Cardiac muscle cell (in vitro differentiated cells and primary cell): ENCODE measurements at regions not wholly inside any gene's neighbourhood (a gene's known extent, or its start where the extent isn't known, plus 50 kb on each side); places are given as distances from the start of the nearest gene placed in this dataset.
A peak's percentile ranks its signal among the peaks of the same experiment; 100 is the strongest.

Source experiments
- DNase-seq, 2 donors: peaks; one replicate each; pipeline versions ENCODE4 v3.0.0 to v3.0.0-alpha.2; 2010 to 2017; ENCODE audit warnings: low read depth in 1 of 2, low spot score in 1 of 2
- H3K27ac ChIP-seq: fragments of 200-600 bp; sonication (generic); 2 replicates; pipeline ENCODE4 v1.5.1; 2016
- H3K27me3 ChIP-seq: fragments of 200-600 bp; sonication (generic); 2 replicates; pipeline ENCODE4 v1.6.0; 2016; ENCODE audit warnings: control low read depth
- H3K36me3 ChIP-seq: fragments of 200-600 bp; sonication (generic); 2 replicates; pipeline ENCODE4 v1.5.1; 2016; ENCODE audit warnings: control low read depth
- H3K4me1 ChIP-seq: fragments of 200-600 bp; sonication (generic); 2 replicates; pipeline ENCODE4 v1.8.1; 2017; ENCODE audit warnings: low read depth, mild to moderate bottlenecking, mixed run types
- H3K4me3 ChIP-seq: fragments of 200-600 bp; sonication (generic); 2 replicates; pipeline ENCODE4 v1.5.1; 2016; ENCODE audit warnings: mild to moderate bottlenecking
- H3K9me3 ChIP-seq: fragments of 200-600 bp; sonication (generic); 2 replicates; pipeline ENCODE4 v1.5.1; 2017; ENCODE audit warnings: low read depth, mild to moderate bottlenecking, control low read depth
- TF ChIP-seq, protein P1 (sequence below): IDR thresholded peaks from 2 replicates; pipeline ENCODE4 v1.5.1; 2012; ENCODE audit warnings: low read depth, mild to moderate bottlenecking, low read length

DNA sequence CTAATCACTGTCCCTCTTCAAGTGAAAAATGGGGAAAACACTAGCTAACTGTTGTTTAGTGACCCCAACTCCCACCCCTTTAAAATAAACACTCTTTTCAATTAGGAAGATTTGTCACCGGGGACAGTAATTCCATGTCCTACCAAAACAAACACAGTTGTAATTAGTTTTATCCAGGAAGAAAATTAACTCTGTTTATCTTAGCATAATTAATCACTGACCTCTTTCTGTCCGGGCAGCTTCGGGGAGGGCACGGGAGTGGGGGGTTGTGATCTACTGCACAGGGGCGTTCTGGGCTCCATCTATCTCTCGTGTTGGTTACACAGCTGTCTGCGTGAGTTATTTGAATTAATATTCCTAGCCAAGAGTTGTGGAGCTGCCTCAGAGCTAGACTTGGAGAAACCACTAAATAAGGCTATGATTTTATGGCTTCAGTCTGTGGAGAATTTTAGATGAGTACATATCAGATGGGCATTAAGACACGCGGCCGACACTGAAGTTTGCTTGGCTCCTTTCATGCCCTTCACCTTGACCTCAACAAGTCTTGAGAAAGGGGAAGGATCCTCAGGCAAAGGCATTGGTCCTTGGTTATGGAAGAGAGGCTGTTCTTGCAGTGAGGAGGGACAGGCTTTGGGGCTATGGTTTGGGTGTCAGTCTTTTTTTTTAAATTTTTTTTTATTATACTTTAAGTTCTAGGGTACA is 102.0 kb upstream of the TRABD2B start:
- H3K27ac ChIP-seq = no peak overlapping the region
- H3K36me3 ChIP-seq = no peaks in the 10 kb centered on the region
- peaks cover 20% of the 10 kb centered on the region for H3K27me3 ChIP-seq
- no peaks in the 10 kb centered on the region for H3K9me3 ChIP-seq
- TF ChIP-seq, protein P1, sequence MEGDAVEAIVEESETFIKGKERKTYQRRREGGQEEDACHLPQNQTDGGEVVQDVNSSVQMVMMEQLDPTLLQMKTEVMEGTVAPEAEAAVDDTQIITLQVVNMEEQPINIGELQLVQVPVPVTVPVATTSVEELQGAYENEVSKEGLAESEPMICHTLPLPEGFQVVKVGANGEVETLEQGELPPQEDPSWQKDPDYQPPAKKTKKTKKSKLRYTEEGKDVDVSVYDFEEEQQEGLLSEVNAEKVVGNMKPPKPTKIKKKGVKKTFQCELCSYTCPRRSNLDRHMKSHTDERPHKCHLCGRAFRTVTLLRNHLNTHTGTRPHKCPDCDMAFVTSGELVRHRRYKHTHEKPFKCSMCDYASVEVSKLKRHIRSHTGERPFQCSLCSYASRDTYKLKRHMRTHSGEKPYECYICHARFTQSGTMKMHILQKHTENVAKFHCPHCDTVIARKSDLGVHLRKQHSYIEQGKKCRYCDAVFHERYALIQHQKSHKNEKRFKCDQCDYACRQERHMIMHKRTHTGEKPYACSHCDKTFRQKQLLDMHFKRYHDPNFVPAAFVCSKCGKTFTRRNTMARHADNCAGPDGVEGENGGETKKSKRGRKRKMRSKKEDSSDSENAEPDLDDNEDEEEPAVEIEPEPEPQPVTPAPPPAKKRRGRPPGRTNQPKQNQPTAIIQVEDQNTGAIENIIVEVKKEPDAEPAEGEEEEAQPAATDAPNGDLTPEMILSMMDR = no peak
- no peak for DNase-seq
- no peak overlapping the region for H3K4me3 ChIP-seq
- H3K4me1 ChIP-seq = no peaks in the 10 kb centered on the region

DNA sequence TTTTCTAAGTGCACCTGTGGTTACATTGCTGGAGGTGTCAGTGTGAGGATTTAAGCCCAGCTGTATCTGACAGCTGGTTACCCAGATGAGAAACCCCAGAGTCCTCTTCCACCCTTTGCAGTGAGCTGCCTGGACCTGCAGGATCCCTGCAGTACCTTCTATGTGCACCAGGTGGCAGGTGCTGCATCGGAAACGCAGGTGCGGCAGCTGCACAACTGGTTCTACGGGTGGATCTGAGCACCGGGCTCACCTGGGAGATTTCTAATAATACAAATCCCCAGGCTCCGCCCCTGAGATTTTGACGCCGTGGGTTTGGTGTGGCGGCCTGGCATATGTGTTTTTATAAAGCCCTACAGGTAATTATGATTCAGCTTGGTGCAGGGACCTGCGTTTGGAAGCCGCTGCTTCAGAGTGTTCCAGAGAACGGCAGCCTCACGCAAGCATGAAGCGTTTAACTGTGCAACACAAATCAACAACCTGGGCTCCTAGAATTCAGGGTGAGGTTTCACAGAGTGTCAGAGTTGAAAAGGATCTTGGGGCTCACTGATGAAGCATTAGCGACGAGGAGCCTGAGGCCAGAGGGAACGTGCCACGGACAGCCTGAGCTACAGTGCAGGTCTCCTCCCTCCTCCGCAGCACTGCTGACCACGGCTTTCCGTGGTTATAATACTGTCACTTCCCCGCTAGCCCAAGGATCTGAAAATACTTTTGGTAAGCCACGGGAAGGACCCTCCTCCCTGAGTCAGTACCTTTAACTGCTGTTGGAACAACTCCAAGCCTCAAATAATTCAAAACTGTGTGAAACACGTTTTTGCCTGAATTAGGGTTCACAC is 96.7 kb upstream of the TRABD2B start:
- DNase-seq = peak; percentile 52 to 75
- H3K36me3 ChIP-seq = no peaks in the 10 kb centered on the region
- H3K4me3 ChIP-seq = no peak overlapping the region
- H3K27ac ChIP-seq = no peak overlapping the region
- no peaks in the 10 kb centered on the region for H3K4me1 ChIP-seq
- H3K9me3 ChIP-seq = no peaks in the 10 kb centered on the region
- peaks cover 26% of the 10 kb centered on the region for H3K27me3 ChIP-seq
- TF ChIP-seq, protein P1 = peak; percentile 74

DNA sequence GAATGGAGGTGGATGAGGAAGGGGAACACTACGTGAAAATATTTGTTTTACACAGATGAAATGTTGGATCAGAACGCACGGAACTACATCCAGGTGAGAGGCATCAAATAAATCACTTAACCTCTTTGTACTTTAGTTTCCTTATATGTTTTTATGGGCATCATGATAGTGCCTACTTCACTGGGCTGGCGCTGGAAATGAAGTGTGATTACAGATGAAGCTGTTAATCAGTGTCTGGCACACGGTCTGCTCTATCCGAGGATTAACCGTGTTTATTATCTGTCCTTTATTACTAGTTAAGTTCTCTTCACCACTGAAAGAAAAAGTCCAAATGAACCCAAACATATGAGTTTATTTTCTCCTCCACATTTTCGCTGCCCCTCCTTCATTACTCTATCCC is 96.0 kb upstream of the TRABD2B start:
- DNase-seq = no peak
- TF ChIP-seq, protein P1 = no peak
- no peaks in the 10 kb centered on the region for H3K9me3 ChIP-seq
- peaks cover 20% of the 10 kb centered on the region for H3K27me3 ChIP-seq
- H3K36me3 ChIP-seq = no peaks in the 10 kb centered on the region
- no peak overlapping the region for H3K27ac ChIP-seq
- no peak overlapping the region for H3K4me3 ChIP-seq
- H3K4me1 ChIP-seq = no peaks in the 10 kb centered on the region

DNA sequence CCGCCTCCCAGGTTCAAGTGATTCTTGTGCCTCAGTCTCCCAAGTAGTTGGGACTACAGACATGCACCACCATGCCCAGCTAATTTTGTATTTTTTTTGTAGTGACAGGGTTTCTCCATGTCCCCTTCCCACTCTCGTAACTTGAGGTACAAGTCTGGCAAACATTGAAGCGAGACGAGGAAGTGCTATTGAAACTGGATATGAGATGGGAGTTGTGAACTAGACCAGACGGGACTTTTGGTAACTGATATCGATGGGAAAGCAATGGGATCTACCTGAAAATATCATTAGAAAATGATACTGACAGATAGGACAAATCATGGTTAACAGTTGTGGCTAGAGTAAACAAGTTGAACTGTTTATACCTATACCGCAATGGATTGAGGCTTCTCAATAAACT is 95.2 kb upstream of the TRABD2B start:
- Histone ChIP-seq H3K27ac (no peak overlapping the region), H3K9me3 (no peaks in the 10 kb centered on the region), H3K4me1 (no peaks in the 10 kb centered on the region), H3K27me3 (peaks cover 13% of the 10 kb centered on the region), H3K36me3 (no peaks in the 10 kb centered on the region), H3K4me3 (no peak overlapping the region)
- TF ChIP-seq, protein P1 = no peak
- no peak for DNase-seq

DNA sequence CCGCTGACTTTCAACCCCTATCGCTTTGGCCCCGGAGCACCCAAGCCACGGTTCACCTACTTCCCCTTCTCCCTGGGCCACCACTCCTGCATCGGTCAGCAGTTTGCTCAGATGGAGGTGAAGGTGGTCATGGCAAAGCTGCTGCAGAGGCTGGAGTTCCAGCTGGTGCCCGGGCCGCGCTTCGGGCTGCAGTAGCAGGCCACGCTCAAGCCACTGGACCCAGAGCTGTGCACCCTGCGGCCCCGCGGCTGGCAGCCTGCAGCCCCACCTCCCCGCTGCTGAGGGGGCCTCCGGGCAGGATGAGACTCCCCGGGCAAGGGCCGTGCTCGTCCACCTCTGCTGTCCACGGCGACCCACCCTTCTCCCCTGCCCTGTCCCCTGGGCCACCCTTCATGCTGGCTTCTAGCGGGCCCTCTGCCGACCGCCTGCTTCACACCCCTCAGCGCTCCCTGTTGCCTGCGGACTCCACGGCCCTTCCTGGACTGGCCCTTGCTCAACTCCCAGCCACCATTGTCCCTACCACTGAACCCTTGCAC is 92.2 kb upstream of the TRABD2B start:
- no peak overlapping the region for H3K27ac ChIP-seq
- TF ChIP-seq, protein P1 = no peak
- DNase-seq = no peak

More for the DNA sequence above, 92.2 kb upstream of the TRABD2B start:
- Histone ChIP-seq H3K36me3 (no peaks in the 10 kb centered on the region), H3K4me1 (no peaks in the 10 kb centered on the region), H3K4me3 (no peak overlapping the region), H3K27me3 (peaks cover 6% of the 10 kb centered on the region), H3K9me3 (no peaks in the 10 kb centered on the region)
